K562 (cell line): ENCODE measurements at regions not wholly inside any gene's neighbourhood (a gene's known extent, or its start where the extent isn't known, plus 50 kb on each side); places are given as distances from the start of the nearest gene placed in this dataset.

Experiments
- CLOCK ChIP-seq: fragments of 250-450 bp; sonication (Bioruptor Pico); IDR thresholded peaks from 2 replicates; pipeline ENCODE4 v1.4.0; 2020; ENCODE audit warnings: mild to moderate bottlenecking, moderate library complexity, borderline replicate concordance
- FOXA3 ChIP-seq, 2 experiments: fragments of 450-650 bp in 1 of 2; sonication (generic) in 1 of 2; formaldehyde crosslinking; IDR thresholded peaks in 1 of 2; conservative IDR thresholded peaks in 1 of 2; 2 replicates each; pipeline versions ENCODE4 v1.4.0 to v1.8.0; 2020 to 2022; ENCODE audit warnings: mild to moderate bottlenecking in 2 of 2, missing genetic modification reagents in 1 of 2
- GTF3C2 ChIP-seq: IDR thresholded peaks from 3 replicates; pipeline ENCODE4 v1.6.1; 2011; ENCODE audit warnings: borderline replicate concordance, mild to moderate bottlenecking, moderate library complexity; ENCODE audit not compliant: insufficient read length; ENCODE audit errors: extremely low read depth
- MCM5 ChIP-seq: fragments of 450-650 bp; IDR thresholded peaks from 2 replicates; pipeline ENCODE4 v1.6.1; 2016; ENCODE audit warnings: low read depth
- MYC ChIP-seq, 2 experiments: fragments of 250-450 bp in 1 of 2; sonication (Bioruptor Pico) in 1 of 2; IDR thresholded peaks; 2 replicates each; pipeline versions ENCODE4 v1.5.1 to v1.6.1; 2012 to 2021; ENCODE audit warnings: low read depth in 2 of 2, borderline replicate concordance in 1 of 2, improper control_type of control experiment in 1 of 2, low read length in 1 of 2, mild to moderate bottlenecking in 1 of 2, moderate library complexity in 1 of 2
- POLR3G ChIP-seq: IDR thresholded peaks from 2 replicates; pipeline ENCODE4 v1.6.1; 2011; ENCODE audit not compliant: insufficient read length, insufficient replicate concordance; ENCODE audit errors: extremely low read depth
- RFX1 ChIP-seq: fragments of 450-650 bp; IDR thresholded peaks from 2 replicates; pipeline ENCODE4 v1.6.1; 2016; ENCODE audit warnings: mild to moderate bottlenecking, moderate library complexity
- STAT6 ChIP-seq: sonication (generic); formaldehyde crosslinking; IDR thresholded peaks from 2 replicates; pipeline ENCODE4 v1.8.1; 2023; ENCODE audit warnings: mild to moderate bottlenecking, missing genetic modification reagents
- TRIM24 ChIP-seq, 2 experiments: fragments of 450-650 bp; IDR thresholded peaks; 2 replicates each; pipeline ENCODE4 v1.6.1; 2016
- ZBTB11 ChIP-seq, 3 experiments: fragments of 200-800 bp in 1 of 3; fragments of 250-450 bp in 1 of 3; fragments of 450-650 bp in 1 of 3; sonication (Bioruptor Pico) in 1 of 3; sonication (Bioruptor generic) in 1 of 3; formaldehyde crosslinking in 1 of 3; IDR thresholded peaks; 2 replicates each; pipeline versions ENCODE4 v1.6.1 to v1.8.0; 2016 to 2022; ENCODE audit warnings: mild to moderate bottlenecking in 2 of 3, missing genetic modification characterization in 2 of 3, missing compliant biosample characterization in 1 of 3, moderate library complexity in 1 of 3
- ZBTB5 ChIP-seq: fragments of 450-650 bp; IDR thresholded peaks from 2 replicates; pipeline ENCODE4 v1.6.1; 2017; ENCODE audit warnings: antibody characterized with exemption
- ZC3H11A ChIP-seq: IDR thresholded peaks from 2 replicates; pipeline ENCODE4 v1.6.1; 2012; ENCODE audit warnings: low read depth, low read length, improper control_type of control experiment
- ZNF699 ChIP-seq: fragments of 250-450 bp; sonication (Bioruptor Pico); IDR thresholded peaks from 2 replicates; pipeline ENCODE4 v1.8.0; 2021; ENCODE audit warnings: mild to moderate bottlenecking, moderate library complexity; ENCODE audit not compliant: insufficient replicate concordance

GRCh38 chr13:59461411-59461810 is 702.3 kb downstream of the DIAPH3 start (continued):
- TF ChIP-seq CLOCK (CRISPR knock-in tag) (no peak), MCM5 (no peak), FOXA3 (CRISPR knock-in tag; conservative IDR thresholded peaks at IDR 0.05 in 1 of 2, IDR thresholded peaks at IDR 0.05 in 1 of 2) (no peak), GTF3C2 (no peak), ZC3H11A (no peak), ZBTB5 (no peak), STAT6 (CRISPR knock-in tag) (no peak), TRIM24 (IDR thresholded peaks at IDR 0.05) (peak in 1 of 2 experiments; percentile 38; a peak in 1 of 4 replicates), MYC (IDR thresholded peaks at IDR 0.05; ENCODE audit: low read depth, low read length) (no peak), MYC (CRISPR knock-in tag; IDR thresholded peaks at IDR 0.05; ENCODE audit: borderline replicate concordance, low read depth) (no peak), ZNF699 (CRISPR knock-in tag) (no peak), POLR3G (no peak), RFX1 (no peak), ZBTB11 (CRISPR knock-in tag; IDR thresholded peaks at IDR 0.05) (no peak)
